H9 (cell line): ENCODE measurements at regions not wholly inside any gene's neighbourhood (a gene's known extent, or its start where the extent isn't known, plus 50 kb on each side); places are given as distances from the start of the nearest gene placed in this dataset.

Experiments used
- DNase-seq: peaks from one replicate; pipeline ENCODE4 v3.0.0-alpha.2; 2017
- H2AFZ ChIP-seq: one replicate; pipeline ENCODE4 v1.6.1; 2013; ENCODE audit warnings: mild to moderate bottlenecking, low read length, control low read depth, moderate library complexity
- H2AK5ac ChIP-seq: 2 replicates; pipeline ENCODE4 v1.6.1; 2013; ENCODE audit warnings: low read length, control low read depth, mixed read lengths; ENCODE audit not compliant: insufficient read length
- H2BK120ac ChIP-seq: one replicate; pipeline ENCODE4 v1.6.1; 2013; ENCODE audit warnings: low read depth, mild to moderate bottlenecking, low read length, control low read depth, inconsistent platforms; ENCODE audit not compliant: poor library complexity, severe bottlenecking
- H2BK12ac ChIP-seq: 2 replicates; pipeline ENCODE4 v1.6.1; 2013; ENCODE audit warnings: low read length, control low read depth, mixed read lengths, low read depth; ENCODE audit not compliant: insufficient read length
- H2BK15ac ChIP-seq: 2 replicates; pipeline ENCODE4 v1.6.1; 2013; ENCODE audit warnings: low read depth, low read length, control low read depth
- H2BK20ac ChIP-seq: one replicate; pipeline ENCODE4 v1.6.1; 2013; ENCODE audit warnings: low read depth, mild to moderate bottlenecking, low read length, control low read depth, inconsistent platforms; ENCODE audit not compliant: poor library complexity, severe bottlenecking
- H2BK5ac ChIP-seq: 2 replicates; pipeline ENCODE4 v1.6.1; 2013; ENCODE audit warnings: low read length, control low read depth, mixed read lengths; ENCODE audit not compliant: insufficient read length
- H3K14ac ChIP-seq: 2 replicates; pipeline ENCODE4 v1.6.1; 2013; ENCODE audit warnings: low read length, control low read depth; ENCODE audit not compliant: insufficient read depth
- H3K18ac ChIP-seq: 2 replicates; pipeline ENCODE4 v1.6.1; 2013; ENCODE audit warnings: low read depth, mild to moderate bottlenecking, mixed read lengths, low read length, control low read depth; ENCODE audit not compliant: insufficient read length
- H3K23ac ChIP-seq: 2 replicates; pipeline ENCODE4 v1.6.1; 2013; ENCODE audit warnings: low read length, control low read depth, mixed read lengths, low read depth; ENCODE audit not compliant: insufficient read length
- H3K23me2 ChIP-seq: 2 replicates; pipeline ENCODE4 v1.6.1; 2013; ENCODE audit warnings: low read depth, mild to moderate bottlenecking, mixed read lengths, low read length, control low read depth; ENCODE audit not compliant: insufficient read length, poor library complexity, severe bottlenecking
- H3K27ac ChIP-seq: 2 replicates; pipeline ENCODE4 v1.5.1; 2013; ENCODE audit warnings: low read length, control low read depth, mixed read lengths, low read depth; ENCODE audit not compliant: insufficient read length
- H3K27me3 ChIP-seq: 2 replicates; pipeline ENCODE4 v1.6.1; 2013; ENCODE audit warnings: low read length, control low read depth, inconsistent platforms; ENCODE audit not compliant: insufficient read depth
- H3K4ac ChIP-seq: 2 replicates; pipeline ENCODE4 v1.6.1; 2013; ENCODE audit warnings: low read depth, mild to moderate bottlenecking, control low read depth, inconsistent platforms, low read length, moderate library complexity
- H3K4me1 ChIP-seq: 2 replicates; pipeline ENCODE4 v1.6.1; 2013; ENCODE audit warnings: low read length, control low read depth, inconsistent platforms; ENCODE audit not compliant: insufficient read depth
- H3K4me2 ChIP-seq: 2 replicates; pipeline ENCODE4 v1.6.1; 2013; ENCODE audit warnings: low read length, control low read depth, mixed read lengths; ENCODE audit not compliant: insufficient read length, insufficient read depth
- H3K56ac ChIP-seq: 2 replicates; pipeline ENCODE4 v1.6.1; 2013; ENCODE audit warnings: low read depth, mild to moderate bottlenecking, mixed read lengths, low read length, control low read depth; ENCODE audit not compliant: insufficient read length
- H3K79me1 ChIP-seq: 2 replicates; pipeline ENCODE4 v1.6.1; 2013; ENCODE audit warnings: low read depth, mild to moderate bottlenecking, moderate library complexity, low read length, control low read depth, inconsistent platforms; ENCODE audit not compliant: insufficient read depth, poor library complexity, severe bottlenecking
- H3K79me2 ChIP-seq: 2 replicates; pipeline ENCODE4 v1.6.1; 2013; ENCODE audit warnings: low read length, control low read depth, inconsistent platforms; ENCODE audit not compliant: insufficient read depth
- H3K9ac ChIP-seq: 2 replicates; pipeline ENCODE4 v1.6.1; 2013; ENCODE audit warnings: low read length, control low read depth, mixed read lengths; ENCODE audit not compliant: insufficient read length; ENCODE audit errors: extremely low read depth
- H3K9me3 ChIP-seq: one replicate; pipeline ENCODE4 v1.6.1; 2013; ENCODE audit warnings: low read depth, low read length, inconsistent platforms; ENCODE audit not compliant: control insufficient read depth
- H3T11ph ChIP-seq: one replicate; pipeline ENCODE4 v1.6.1; 2013; ENCODE audit warnings: mild to moderate bottlenecking, low read length, control low read depth, inconsistent platforms
- H4K20me1 ChIP-seq: one replicate; pipeline ENCODE4 v1.6.1; 2013; ENCODE audit not compliant: control insufficient read depth, insufficient read length, insufficient read depth
- H4K5ac ChIP-seq: 2 replicates; pipeline ENCODE4 v1.6.1; 2013; ENCODE audit warnings: low read depth, mild to moderate bottlenecking, mixed read lengths, low read length, control low read depth; ENCODE audit not compliant: insufficient read length
- H4K8ac ChIP-seq: replicated peaks from 2 replicates; pipeline ENCODE4 v1.6.1; 2013; ENCODE audit warnings: low read length, control low read depth, mixed read lengths, low read depth; ENCODE audit not compliant: insufficient read length
- H4K91ac ChIP-seq: 2 replicates; pipeline ENCODE4 v1.6.1; 2013; ENCODE audit warnings: low read depth, mild to moderate bottlenecking, moderate library complexity, mixed read lengths, low read length, control low read depth; ENCODE audit not compliant: insufficient read length
- H3K27ac Mint-ChIP-seq, 3 experiments: 2 replicates in 2 of 3; 3 replicates in 1 of 3; pipeline ENCODE4 v1.8.0; 2020 to 2021; ENCODE audit warnings: mixed read lengths in 3 of 3, mild to moderate bottlenecking in 1 of 3, moderate library complexity in 1 of 3
- H3K27me3 Mint-ChIP-seq: 2 replicates; pipeline ENCODE4 v1.8.0; 2021; ENCODE audit warnings: low read depth, mild to moderate bottlenecking, moderate library complexity, mixed read lengths
- H3K36me3 Mint-ChIP-seq, 3 experiments: 2 replicates in 2 of 3; 3 replicates in 1 of 3; pipeline ENCODE4 v1.8.0; 2020 to 2021; ENCODE audit warnings: low read depth in 3 of 3, mixed read lengths in 3 of 3; ENCODE audit not compliant: insufficient read depth in 1 of 3
- H3K4me1 Mint-ChIP-seq, 2 experiments: 2 replicates each; pipeline ENCODE4 v1.8.0; 2020; ENCODE audit warnings: mixed read lengths in 2 of 2
- H3K4me3 Mint-ChIP-seq, 2 experiments: 2 replicates in 1 of 2; 3 replicates in 1 of 2; pipeline ENCODE4 v1.8.0; 2020 to 2021; ENCODE audit warnings: mild to moderate bottlenecking in 2 of 2, mixed read lengths in 2 of 2, moderate library complexity in 1 of 2
- H3K9me3 Mint-ChIP-seq, 2 experiments: 2 replicates in 1 of 2; 3 replicates in 1 of 2; pipeline ENCODE4 v1.8.0; 2020; ENCODE audit warnings: mild to moderate bottlenecking in 2 of 2, mixed read lengths in 2 of 2, moderate library complexity in 1 of 2
- WGBS: extraction: QIAGEN DNeasy Blood & Tissue Kit; methylation state at CpG from one replicate; pipeline ENCODE4 v1.1.7; 2013; ENCODE audit warnings: missing lambda C conversion rate, low lambda C conversion rate, mixed read lengths; ENCODE audit not compliant: insufficient read length; ENCODE audit errors: extremely low coverage; 5-methylcytosine and 5-hydroxymethylcytosine counted together
- TF ChIP-seq, protein P1 (sequence below): fragments of 200-600 bp; sonication (generic); conservative IDR thresholded peaks from 3 replicates; pipeline ENCODE4 v1.8.0; 2021; ENCODE audit warnings: antibody characterized with exemption, mild to moderate bottlenecking

GRCh38 chr18:41170346-41170745, 784.7 kb upstream of the PIK3C3 start:
- no peaks in the 10 kb centered on the region for H3K4me1 Mint-ChIP-seq
- no peak overlapping the region for H3K27ac Mint-ChIP-seq
- Histone ChIP-seq H3K14ac (no peak overlapping the region), H3K18ac (no peak overlapping the region), H3K23ac (no peak overlapping the region), H3K9me3 (no peaks in the 10 kb centered on the region), H2AK5ac (no peak overlapping the region), H4K91ac (no peak overlapping the region), H4K20me1 (no peaks in the 10 kb centered on the region), H3K23me2 (no peaks in the 10 kb centered on the region), H3K56ac (no peak overlapping the region), H3K79me1 (no peaks in the 10 kb centered on the region), H3K4ac (no peak overlapping the region), H2BK20ac (no peak overlapping the region), H3K4me2 (no peak overlapping the region), H2BK15ac (no peak overlapping the region), H2BK5ac (no peak overlapping the region), H3K27ac (no peak overlapping the region), H4K8ac (no peak overlapping the region), H2AFZ (no peak overlapping the region), H2BK120ac (no peak overlapping the region), H3K4me1 (no peaks in the 10 kb centered on the region; the same call in 1 of the 2 replicates), H4K5ac (no peak overlapping the region), H3K79me2 (no peaks in the 10 kb centered on the region), H3K27me3 (no peaks in the 10 kb centered on the region), H3K9ac (no peak overlapping the region), H2BK12ac (no peak overlapping the region), H3T11ph (no peak overlapping the region)
- no peaks in the 10 kb centered on the region for H3K27me3 Mint-ChIP-seq
- H3K9me3 Mint-ChIP-seq = no peaks in the 10 kb centered on the region
- TF ChIP-seq, protein P1, sequence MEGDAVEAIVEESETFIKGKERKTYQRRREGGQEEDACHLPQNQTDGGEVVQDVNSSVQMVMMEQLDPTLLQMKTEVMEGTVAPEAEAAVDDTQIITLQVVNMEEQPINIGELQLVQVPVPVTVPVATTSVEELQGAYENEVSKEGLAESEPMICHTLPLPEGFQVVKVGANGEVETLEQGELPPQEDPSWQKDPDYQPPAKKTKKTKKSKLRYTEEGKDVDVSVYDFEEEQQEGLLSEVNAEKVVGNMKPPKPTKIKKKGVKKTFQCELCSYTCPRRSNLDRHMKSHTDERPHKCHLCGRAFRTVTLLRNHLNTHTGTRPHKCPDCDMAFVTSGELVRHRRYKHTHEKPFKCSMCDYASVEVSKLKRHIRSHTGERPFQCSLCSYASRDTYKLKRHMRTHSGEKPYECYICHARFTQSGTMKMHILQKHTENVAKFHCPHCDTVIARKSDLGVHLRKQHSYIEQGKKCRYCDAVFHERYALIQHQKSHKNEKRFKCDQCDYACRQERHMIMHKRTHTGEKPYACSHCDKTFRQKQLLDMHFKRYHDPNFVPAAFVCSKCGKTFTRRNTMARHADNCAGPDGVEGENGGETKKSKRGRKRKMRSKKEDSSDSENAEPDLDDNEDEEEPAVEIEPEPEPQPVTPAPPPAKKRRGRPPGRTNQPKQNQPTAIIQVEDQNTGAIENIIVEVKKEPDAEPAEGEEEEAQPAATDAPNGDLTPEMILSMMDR = no peak
- H3K36me3 Mint-ChIP-seq = no peaks in the 10 kb centered on the region
- H3K4me3 Mint-ChIP-seq = no peak overlapping the region
- DNase-seq = no peak
- no CpG with 5 or more reads among the region's 5 CpGs for WGBS
